ENCODE measurements at regions not wholly inside any gene's neighbourhood (a gene's known extent, or its start where the extent isn't known, plus 50 kb on each side); places are given as distances from the start of the nearest gene placed in this dataset.
"Not testable (repeated sequence)": the region's sequence is repeated elsewhere in the genome, so short reads cannot be mapped to it uniquely, and the experiment has no call there.

GRCh38 chr15:34494084-34494399, 56.4 kb upstream of the GOLGA8A start:
- H4K20me1 ChIP-seq (ENCODE audit: insufficient read depth, low read length): no peaks in the 10 kb centered on the region
- H3K79me2 ChIP-seq (ENCODE audit: insufficient read depth, low read length): no peaks in the 10 kb centered on the region
- no peak overlapping the region for H3K4me2 ChIP-seq (replicated peaks; ENCODE audit: extremely low read depth, low read length, poor library complexity, severe bottlenecking)
- H3K4me3 ChIP-seq (replicated peaks in 1 of 3; ENCODE audit: low read depth in 2 of 3, low read length in 3 of 3): no peak overlapping the region
- 1% methylated on average over 19 of the region's 20 CpGs for WGBS (ENCODE audit: insufficient coverage)
- intact Hi-C loops (cut with micrococcal nuclease): no loop called here
- Mint-ChIP-seq H3K27ac (no peak overlapping the region), H3K36me3 (peaks cover 0 to 2% of the 10 kb centered on the region in 2 donors), H3K4me1 (peaks cover 1% of the 10 kb centered on the region), H3K27me3 (ENCODE audit: low read depth in 3 of 3) (peaks cover 41 to 84% (median 77%) of the 10 kb centered on the region in 3 donors), H3K9me3 (peaks cover 0 to 23% (median 16%) of the 10 kb centered on the region in 7 donors), H3K4me3 (no peak overlapping the region)
- H3K36me3 ChIP-seq (replicated peaks in 1 of 2; ENCODE audit: control insufficient read depth in 1 of 2, insufficient read depth in 2 of 2, low read length in 2 of 2): no peaks in the 10 kb centered on the region
- H2AFZ ChIP-seq (ENCODE audit: insufficient read depth, low read depth, low read length, poor library complexity, severe bottlenecking): no peak overlapping the region
- H3K9me3 ChIP-seq (replicated peaks in 1 of 2; ENCODE audit: control insufficient read depth in 1 of 2, insufficient read depth in 1 of 2, low read length in 2 of 2): peaks cover 0 to 33% of the 10 kb centered on the region in 2 donors
- H3K4me1 ChIP-seq (ENCODE audit: control insufficient read depth in 1 of 2, insufficient read depth in 2 of 2, low read length in 2 of 2): no peaks in the 10 kb centered on the region
- H3K27me3 ChIP-seq (ENCODE audit: control insufficient read depth in 2 of 2, insufficient read depth in 2 of 2, low read length in 2 of 2): peaks cover 48 to 60% of the 10 kb centered on the region in 2 donors
- H3K27ac ChIP-seq (ENCODE audit: low read depth in 1 of 2, low read length in 2 of 2): no peak overlapping the region
- DNase-seq: no peak
- no peak overlapping the region for H3K9ac ChIP-seq (ENCODE audit: insufficient read depth, low read length, poor library complexity, severe bottlenecking)
- TF ChIP-seq CTCF (IDR thresholded peaks at IDR 0.05): no peak

- Histone ChIP-seq H3K79me2 (ENCODE audit: insufficient read depth, low read length) (no peaks in the 10 kb centered on the region), H3K9ac (ENCODE audit: insufficient read depth, low read length, poor library complexity, severe bottlenecking) (no peak overlapping the region), H3K9me3 (replicated peaks in 1 of 2; ENCODE audit: control insufficient read depth in 1 of 2, insufficient read depth in 1 of 2, low read length in 2 of 2) (peaks cover 0 to 33% of the 10 kb centered on the region in 2 donors), H3K4me2 (replicated peaks; ENCODE audit: extremely low read depth, low read length, poor library complexity, severe bottlenecking) (no peak overlapping the region), H2AFZ (ENCODE audit: insufficient read depth, low read depth, low read length, poor library complexity, severe bottlenecking) (no peak overlapping the region), H3K4me3 (replicated peaks in 1 of 3; ENCODE audit: low read depth in 2 of 3, low read length in 3 of 3) (no peak overlapping the region), H3K4me1 (ENCODE audit: control insufficient read depth in 1 of 2, insufficient read depth in 2 of 2, low read length in 2 of 2) (no peaks in the 10 kb centered on the region), H3K27ac (ENCODE audit: low read depth in 1 of 2, low read length in 2 of 2) (no peak overlapping the region), H3K36me3 (replicated peaks in 1 of 2; ENCODE audit: control insufficient read depth in 1 of 2, insufficient read depth in 2 of 2, low read length in 2 of 2) (no peaks in the 10 kb centered on the region), H3K27me3 (ENCODE audit: control insufficient read depth in 2 of 2, insufficient read depth in 2 of 2, low read length in 2 of 2) (peaks cover 46 to 55% of the 10 kb centered on the region in 2 donors), H4K20me1 (ENCODE audit: insufficient read depth, low read length) (no peaks in the 10 kb centered on the region)
- Mint-ChIP-seq H3K36me3 (peaks cover 0 to 2% of the 10 kb centered on the region in 2 donors), H3K27me3 (ENCODE audit: low read depth in 3 of 3) (peaks cover 41 to 87% (median 80%) of the 10 kb centered on the region in 3 donors), H3K4me1 (peaks cover 1% of the 10 kb centered on the region), H3K4me3 (no peak overlapping the region), H3K9me3 (peaks cover 0 to 23% (median 16%) of the 10 kb centered on the region in 7 donors), H3K27ac (no peak overlapping the region)
- intact Hi-C loops (cut with micrococcal nuclease): no loop called here
- 33% methylated on average over 1 of the region's 1 CpG for WGBS (ENCODE audit: insufficient coverage)
- no peak for DNase-seq
- TF ChIP-seq CTCF (IDR thresholded peaks at IDR 0.05): no peak
These were observed 55.4 kb upstream of the GOLGA8A start for GRCh38 chr15:34493001-34493400.

GRCh38 chr15:34491488-34491887, 53.9 kb upstream of the GOLGA8A start:
- H3K4me1 ChIP-seq (ENCODE audit: control insufficient read depth in 1 of 2, insufficient read depth in 2 of 2, low read length in 2 of 2); H3K27ac ChIP-seq (ENCODE audit: low read depth in 1 of 2, low read length in 2 of 2); H3K36me3 ChIP-seq (replicated peaks in 1 of 2; ENCODE audit: control insufficient read depth in 1 of 2, insufficient read depth in 2 of 2, low read length in 2 of 2); H3K4me2 ChIP-seq (replicated peaks; ENCODE audit: extremely low read depth, low read length, poor library complexity, severe bottlenecking); intact Hi-C loops (cut with micrococcal nuclease); H3K36me3 Mint-ChIP-seq; H3K27ac Mint-ChIP-seq; DNase-seq; H3K9ac ChIP-seq (ENCODE audit: insufficient read depth, low read length, poor library complexity, severe bottlenecking); H3K79me2 ChIP-seq (ENCODE audit: insufficient read depth, low read length); H3K4me1 Mint-ChIP-seq; H2AFZ ChIP-seq (ENCODE audit: insufficient read depth, low read depth, low read length, poor library complexity, severe bottlenecking); H3K4me3 ChIP-seq (replicated peaks in 1 of 3; ENCODE audit: low read depth in 2 of 3, low read length in 3 of 3); H4K20me1 ChIP-seq (ENCODE audit: insufficient read depth, low read length): not testable (repeated sequence)
- no CpG with 5 or more reads among the region's 1 CpG for WGBS (ENCODE audit: insufficient coverage)
- Histone ChIP-seq H3K9me3 (replicated peaks in 1 of 2; ENCODE audit: control insufficient read depth in 1 of 2, insufficient read depth in 1 of 2, low read length in 2 of 2) (peaks cover 0 to 33% of the 10 kb centered on the region in 2 donors), H3K27me3 (ENCODE audit: control insufficient read depth in 2 of 2, insufficient read depth in 2 of 2, low read length in 2 of 2) (peaks cover 43 to 49% of the 10 kb centered on the region in 2 donors)
- Mint-ChIP-seq H3K9me3 (peaks cover 0 to 27% (median 16%) of the 10 kb centered on the region in 7 donors), H3K27me3 (ENCODE audit: low read depth in 3 of 3) (peaks cover 36 to 79% (median 68%) of the 10 kb centered on the region in 3 donors), H3K4me3 (peak overlapping the region in 1 of 2 donors; percentile 26)
